GM12878 (cell line): ENCODE measurements at regions not wholly inside any gene's neighbourhood (a gene's known extent, or its start where the extent isn't known, plus 50 kb on each side); places are given as distances from the start of the nearest gene placed in this dataset.

ENCODE experiments used
- ATAC-seq: fragments of 200-7000 bp; cut with Tn5 transposase; 3 replicates; pipeline ENCODE4 v1.9.1; 2020; ENCODE audit warnings: mild to moderate bottlenecking, moderate library complexity
- BruUV-seq: library from RNA; stranded (reverse); fragments of 400-500 nt; replicated peaks from 2 replicates; lab custom pipeline; 2021; lab: Mats Ljungman, UMichigan
- CTCF ChIA-PET: fragments of 300-600 bp; sonication (Branson Sonifier 250); formaldehyde crosslinking; extraction: SDS; loops from one replicate; lab custom pipeline; 2021; ENCODE audit warnings: inconsistent platforms; lab: Yijun Ruan, JAX
- POLR2A ChIA-PET: fragments of 350-600 bp; formaldehyde crosslinking; extraction: SDS; loops from one replicate; lab custom pipeline; 2021; ENCODE audit warnings: inconsistent platforms; lab: Charles Lee
- RAD21 ChIA-PET: fragments of 300-600 bp; sonication (Branson Sonifier 250); formaldehyde crosslinking; loops from one replicate; lab custom pipeline; 2023; ENCODE audit warnings: antibody characterized with exemption; ENCODE audit not compliant: unreplicated experiment; lab: Charles Lee
- SMC1A ChIA-PET: fragments of 300-600 bp; sonication (Branson Sonifier 250); formaldehyde crosslinking; loops from one replicate; lab custom pipeline; 2023; ENCODE audit not compliant: unreplicated experiment, uncharacterized antibody; lab: Charles Lee
- DNase-seq: peaks from one replicate; pipeline ENCODE4 v3.0.0-alpha.2; 2011; ENCODE audit warnings: low read depth, low spot score
- FAIRE-seq: peaks from 3 replicates; lab custom pipeline; 2011; peaks lifted over from hg19 to GRCh38; lab: Jason Lieb, UNC
- H2AFZ ChIP-seq: 2 replicates; pipeline ENCODE4 v1.6.0; 2011; ENCODE audit warnings: low read depth, low read length, control low read depth; ENCODE audit not compliant: control insufficient read depth
- H3K27ac ChIP-seq: 2 replicates; pipeline ENCODE4 v1.5.1; 2011; ENCODE audit warnings: control low read depth; ENCODE audit not compliant: control insufficient read depth, insufficient read depth
- H3K27me3 ChIP-seq, 2 experiments: replicated peaks in 1 of 2; 2 replicates each; pipeline versions ENCODE4 v1.6.0 to v1.6.1; 2011; ENCODE audit warnings: low read length in 1 of 2; ENCODE audit not compliant: control insufficient read depth in 2 of 2, insufficient read depth in 2 of 2
- H3K36me3 ChIP-seq, 2 experiments: 2 replicates each; pipeline ENCODE4 v1.5.1; 2011; ENCODE audit warnings: low read length in 1 of 2; ENCODE audit not compliant: control insufficient read depth in 2 of 2, insufficient read depth in 2 of 2
- H3K4me1 ChIP-seq: 2 replicates; pipeline ENCODE4 v1.6.1; 2011; ENCODE audit warnings: mild to moderate bottlenecking, low read length, moderate library complexity, mixed read lengths; ENCODE audit not compliant: control insufficient read depth, insufficient read depth
- H3K4me2 ChIP-seq: 2 replicates; pipeline ENCODE4 v1.6.0; 2011; ENCODE audit warnings: control low read depth; ENCODE audit not compliant: control insufficient read depth, insufficient read depth
- H3K4me3 ChIP-seq: fragments of 200-600 bp; sonication (generic); 2 replicates; pipeline ENCODE4 v1.5.1; 2016
- H3K79me2 ChIP-seq: 2 replicates; pipeline ENCODE4 v1.6.0; 2011; ENCODE audit warnings: low read length; ENCODE audit not compliant: control insufficient read depth, insufficient read depth
- H3K9ac ChIP-seq: 2 replicates; pipeline ENCODE4 v1.8.0; 2011; ENCODE audit warnings: low read length, control low read depth, mixed read lengths; ENCODE audit not compliant: control insufficient read depth, insufficient read depth
- H3K9me3 ChIP-seq: replicated peaks from 3 replicates; pipeline ENCODE4 v1.5.1; 2011; ENCODE audit warnings: mild to moderate bottlenecking, low read length; ENCODE audit not compliant: control insufficient read depth, insufficient read depth
- H4K20me1 ChIP-seq: 2 replicates; pipeline ENCODE4 v1.6.0; 2011; ENCODE audit not compliant: control insufficient read depth, insufficient read depth
- CHD1 ChIP-seq: IDR thresholded peaks from 2 replicates; pipeline ENCODE4 v1.6.1; 2012; ENCODE audit warnings: low read depth, low read length, improper control_type of control experiment
- IKZF1 ChIP-seq: fragments of 450-650 bp; conservative IDR thresholded peaks from 2 replicates; pipeline ENCODE4 v1.6.1; 2017; ENCODE audit warnings: antibody characterized with exemption, mild to moderate bottlenecking
- KLF5 ChIP-seq: fragments of 450-650 bp; IDR thresholded peaks from 2 replicates; pipeline ENCODE4 v1.6.1; 2014; ENCODE audit warnings: mild to moderate bottlenecking; ENCODE audit not compliant: partially characterized antibody
- NRF1 ChIP-seq: conservative IDR thresholded peaks from 2 replicates; pipeline ENCODE4 v1.6.1; 2011; ENCODE audit warnings: mild to moderate bottlenecking, low read depth, low read length, improper control_type of control experiment
- PAX5 ChIP-seq: IDR thresholded peaks from 2 replicates; pipeline ENCODE4 v1.6.1; 2011; ENCODE audit warnings: low read depth, low read length, borderline replicate concordance
- POLR2AphosphoS5 ChIP-seq: IDR thresholded peaks from 2 replicates; pipeline ENCODE4 v1.6.1; 2011; ENCODE audit warnings: mild to moderate bottlenecking, low read length, inconsistent platforms
- SMAD5 ChIP-seq: IDR thresholded peaks from 2 replicates; pipeline ENCODE4 v1.6.1; 2016; ENCODE audit warnings: antibody characterized with exemption, low read depth
- STAT3 ChIP-seq: IDR thresholded peaks from 2 replicates; pipeline ENCODE4 v1.6.1; 2011; ENCODE audit warnings: low read depth, low read length, improper control_type of control experiment
- TARDBP ChIP-seq: IDR thresholded peaks from 2 replicates; pipeline ENCODE4 v1.6.1; 2016; ENCODE audit warnings: borderline replicate concordance
- TCF3 ChIP-seq: IDR thresholded peaks from 2 replicates; pipeline ENCODE4 v1.6.1; 2012; ENCODE audit warnings: low read depth, mild to moderate bottlenecking, low read length, borderline replicate concordance; ENCODE audit not compliant: insufficient read depth
- WRNIP1 ChIP-seq: IDR thresholded peaks from 2 replicates; pipeline ENCODE4 v1.6.1; 2011; ENCODE audit warnings: low read depth, low read length, improper control_type of control experiment, borderline replicate concordance
- ZNF207 ChIP-seq: fragments of 450-650 bp; IDR thresholded peaks from 2 replicates; pipeline ENCODE4 v1.6.1; 2014; ENCODE audit warnings: antibody characterized with exemption, mild to moderate bottlenecking, borderline replicate concordance
- ZNF24 ChIP-seq: fragments of 450-650 bp; IDR thresholded peaks from 2 replicates; pipeline ENCODE4 v1.6.1; 2017; ENCODE audit warnings: antibody characterized with exemption, mild to moderate bottlenecking
- ZNF384 ChIP-seq: IDR thresholded peaks from 2 replicates; pipeline ENCODE4 v1.6.1; 2012; ENCODE audit warnings: low read depth, mild to moderate bottlenecking, low read length, improper control_type of control experiment, borderline replicate concordance
- WGBS: methylation state at CpG from one replicate; pipeline ENCODE4 v1.1.6; 2016; ENCODE audit warnings: low lambda C conversion rate; ENCODE audit not compliant: insufficient replicate concordance, insufficient coverage; ENCODE audit errors: missing lambda C conversion rate; 5-methylcytosine and 5-hydroxymethylcytosine counted together
- in situ Hi-C: fragments of 300-500 bp; cut with MboI; formaldehyde crosslinking; loops from 9 replicates; pipeline ENCODE4 v1.14.3; 2018; ENCODE audit warnings: mixed read lengths
- intact Hi-C: fragments of 100-400 bp; cut with micrococcal nuclease; formaldehyde crosslinking; loops from one replicate; pipeline ENCODE4 v1.14.2; 2022; ENCODE audit not compliant: unreplicated experiment
- TF ChIP-seq, protein P1 (sequence below): IDR thresholded peaks from 2 replicates; pipeline ENCODE4 v1.6.1; 2012; ENCODE audit warnings: mild to moderate bottlenecking, low read depth, low read length
- TF ChIP-seq, protein P2 (sequence below): fragments of 450-650 bp; IDR thresholded peaks from 2 replicates; pipeline ENCODE4 v1.6.1; 2017; ENCODE audit warnings: low read depth, mild to moderate bottlenecking, moderate library complexity
- TF ChIP-seq, protein P3 (sequence below): IDR thresholded peaks from 2 replicates; pipeline ENCODE4 v1.6.1; 2011; ENCODE audit warnings: borderline replicate concordance, low read depth, mild to moderate bottlenecking, moderate library complexity, mixed read lengths, low read length; ENCODE audit not compliant: insufficient read depth; ENCODE audit errors: extremely low read length

- no peak for TF ChIP-seq KLF5
- no peak for TF ChIP-seq NRF1
- no peak for TF ChIP-seq STAT3
Measured at GRCh38 chr1:4529446-4530165, 124.8 kb upstream of the AJAP1 start (continued).

DNA sequence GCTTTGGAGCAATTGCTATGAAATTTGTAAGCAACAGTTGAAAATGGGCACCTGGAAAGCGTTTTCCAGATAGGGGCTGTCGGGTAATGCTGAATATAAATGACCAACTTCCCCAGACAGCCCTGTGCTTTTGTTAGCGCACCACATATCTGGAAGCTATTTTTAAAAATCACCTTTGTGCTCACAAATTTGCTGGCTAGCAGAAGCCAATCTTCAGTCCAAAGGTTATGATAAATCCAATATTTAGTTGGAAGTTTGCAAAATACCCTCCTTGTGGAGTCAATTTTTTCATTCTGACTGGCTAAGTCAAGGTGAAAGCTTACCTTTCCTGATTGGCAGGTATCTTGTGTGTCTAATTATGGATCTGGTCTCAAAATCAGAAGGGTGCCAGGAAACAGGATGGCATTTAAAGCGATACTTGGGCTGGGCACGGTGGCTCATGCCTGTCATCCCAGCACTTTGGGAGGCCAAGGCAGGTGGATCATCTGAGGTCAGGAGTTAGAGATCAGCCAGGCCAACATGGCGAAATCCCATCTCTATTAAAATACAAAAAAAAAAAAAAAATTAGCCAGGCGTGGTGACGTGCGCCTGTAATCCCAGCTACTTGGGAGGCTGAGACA lies 124.1 kb upstream of the AJAP1 start:
- Histone ChIP-seq H3K79me2 (no peaks in the 10 kb centered on the region), H3K9me3 (no peaks in the 10 kb centered on the region), H3K4me1 (no peaks in the 10 kb centered on the region), H3K4me3 (no peak overlapping the region), H3K27ac (no peak overlapping the region), H3K27me3 (no peaks in the 10 kb centered on the region), H3K4me2 (no peak overlapping the region), H3K36me3 (no peaks in the 10 kb centered on the region), H4K20me1 (no peaks in the 10 kb centered on the region), H2AFZ (no peak overlapping the region), H3K9ac (no peak overlapping the region)
- DNase-seq: no peak
- BruUV-seq: no TSS peak
- in situ Hi-C loops (no loop called here), intact Hi-C loops (no loop called here)
- ATAC-seq: no peak
- ChIA-PET CTCF (no interaction called here), POLR2A (no interaction called here), SMC1A (no interaction called here), RAD21 (no interaction called here)
- TF ChIP-seq, protein P1, sequence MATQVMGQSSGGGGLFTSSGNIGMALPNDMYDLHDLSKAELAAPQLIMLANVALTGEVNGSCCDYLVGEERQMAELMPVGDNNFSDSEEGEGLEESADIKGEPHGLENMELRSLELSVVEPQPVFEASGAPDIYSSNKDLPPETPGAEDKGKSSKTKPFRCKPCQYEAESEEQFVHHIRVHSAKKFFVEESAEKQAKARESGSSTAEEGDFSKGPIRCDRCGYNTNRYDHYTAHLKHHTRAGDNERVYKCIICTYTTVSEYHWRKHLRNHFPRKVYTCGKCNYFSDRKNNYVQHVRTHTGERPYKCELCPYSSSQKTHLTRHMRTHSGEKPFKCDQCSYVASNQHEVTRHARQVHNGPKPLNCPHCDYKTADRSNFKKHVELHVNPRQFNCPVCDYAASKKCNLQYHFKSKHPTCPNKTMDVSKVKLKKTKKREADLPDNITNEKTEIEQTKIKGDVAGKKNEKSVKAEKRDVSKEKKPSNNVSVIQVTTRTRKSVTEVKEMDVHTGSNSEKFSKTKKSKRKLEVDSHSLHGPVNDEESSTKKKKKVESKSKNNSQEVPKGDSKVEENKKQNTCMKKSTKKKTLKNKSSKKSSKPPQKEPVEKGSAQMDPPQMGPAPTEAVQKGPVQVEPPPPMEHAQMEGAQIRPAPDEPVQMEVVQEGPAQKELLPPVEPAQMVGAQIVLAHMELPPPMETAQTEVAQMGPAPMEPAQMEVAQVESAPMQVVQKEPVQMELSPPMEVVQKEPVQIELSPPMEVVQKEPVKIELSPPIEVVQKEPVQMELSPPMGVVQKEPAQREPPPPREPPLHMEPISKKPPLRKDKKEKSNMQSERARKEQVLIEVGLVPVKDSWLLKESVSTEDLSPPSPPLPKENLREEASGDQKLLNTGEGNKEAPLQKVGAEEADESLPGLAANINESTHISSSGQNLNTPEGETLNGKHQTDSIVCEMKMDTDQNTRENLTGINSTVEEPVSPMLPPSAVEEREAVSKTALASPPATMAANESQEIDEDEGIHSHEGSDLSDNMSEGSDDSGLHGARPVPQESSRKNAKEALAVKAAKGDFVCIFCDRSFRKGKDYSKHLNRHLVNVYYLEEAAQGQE: no peak
- TF ChIP-seq PAX5 (no peak), ZNF24 (no peak), ZNF384 (no peak), TARDBP (no peak), TCF3 (no peak), POLR2AphosphoS5 (no peak), IKZF1 (no peak), SMAD5 (no peak), CHD1 (no peak), WRNIP1 (no peak), ZNF207 (no peak)
- TF ChIP-seq, protein P2, sequence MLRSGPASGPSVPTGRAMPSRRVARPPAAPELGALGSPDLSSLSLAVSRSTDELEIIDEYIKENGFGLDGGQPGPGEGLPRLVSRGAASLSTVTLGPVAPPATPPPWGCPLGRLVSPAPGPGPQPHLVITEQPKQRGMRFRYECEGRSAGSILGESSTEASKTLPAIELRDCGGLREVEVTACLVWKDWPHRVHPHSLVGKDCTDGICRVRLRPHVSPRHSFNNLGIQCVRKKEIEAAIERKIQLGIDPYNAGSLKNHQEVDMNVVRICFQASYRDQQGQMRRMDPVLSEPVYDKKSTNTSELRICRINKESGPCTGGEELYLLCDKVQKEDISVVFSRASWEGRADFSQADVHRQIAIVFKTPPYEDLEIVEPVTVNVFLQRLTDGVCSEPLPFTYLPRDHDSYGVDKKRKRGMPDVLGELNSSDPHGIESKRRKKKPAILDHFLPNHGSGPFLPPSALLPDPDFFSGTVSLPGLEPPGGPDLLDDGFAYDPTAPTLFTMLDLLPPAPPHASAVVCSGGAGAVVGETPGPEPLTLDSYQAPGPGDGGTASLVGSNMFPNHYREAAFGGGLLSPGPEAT: no peak
- TF ChIP-seq, protein P3, sequence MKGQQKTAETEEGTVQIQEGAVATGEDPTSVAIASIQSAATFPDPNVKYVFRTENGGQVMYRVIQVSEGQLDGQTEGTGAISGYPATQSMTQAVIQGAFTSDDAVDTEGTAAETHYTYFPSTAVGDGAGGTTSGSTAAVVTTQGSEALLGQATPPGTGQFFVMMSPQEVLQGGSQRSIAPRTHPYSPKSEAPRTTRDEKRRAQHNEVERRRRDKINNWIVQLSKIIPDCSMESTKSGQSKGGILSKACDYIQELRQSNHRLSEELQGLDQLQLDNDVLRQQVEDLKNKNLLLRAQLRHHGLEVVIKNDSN: no peak
- FAIRE-seq: no peak
- 51% methylated on average over 8 of the region's 9 CpGs for WGBS
